ENCODE measurements at regions not wholly inside any gene's neighbourhood (a gene's known extent, or its start where the extent isn't known, plus 50 kb on each side); places are given as distances from the start of the nearest gene placed in this dataset.
A peak's percentile ranks its signal among the peaks of the same experiment; 100 is the strongest.

DNA sequence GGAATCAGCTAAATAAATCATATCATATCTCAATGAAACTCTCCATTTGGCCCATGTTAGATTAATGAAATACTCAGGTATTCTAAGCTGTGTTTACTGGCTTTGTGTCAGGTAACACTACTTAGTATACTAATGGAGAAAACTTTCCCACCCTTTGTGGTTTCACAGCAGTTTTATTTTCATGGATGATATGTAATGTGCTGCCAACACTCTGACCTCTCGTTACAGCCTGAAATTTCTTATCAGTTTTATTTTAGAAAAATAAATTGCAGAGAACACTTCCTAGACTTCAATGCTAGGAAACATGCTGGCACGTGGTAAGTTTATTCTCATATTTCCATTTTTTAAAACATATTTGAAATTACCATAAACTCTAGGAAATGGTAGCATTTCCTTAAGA lies 758.9 kb downstream of the LIG4 start:
- DNase-seq, result no peak

DNA sequence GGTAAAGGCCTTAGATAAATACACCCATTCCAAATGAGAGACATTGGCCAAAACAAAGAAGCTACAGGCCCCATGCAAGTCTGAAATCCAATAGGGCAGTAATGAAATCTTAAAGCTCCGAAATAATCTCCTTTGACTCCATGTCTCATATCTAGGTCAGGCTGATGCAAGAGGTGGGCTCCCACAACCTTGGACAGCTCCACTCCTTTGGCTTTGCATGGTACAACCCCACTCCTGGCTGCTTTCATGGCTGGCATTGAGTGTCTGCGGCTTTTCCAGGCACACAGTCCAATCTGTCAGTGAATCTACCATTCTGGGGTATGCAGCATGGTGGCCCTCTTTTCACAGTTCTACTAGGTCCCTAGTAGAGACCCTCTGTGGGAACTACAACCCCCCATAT lies 762.5 kb downstream of the LIG4 start:
- no peak for DNase-seq

DNA sequence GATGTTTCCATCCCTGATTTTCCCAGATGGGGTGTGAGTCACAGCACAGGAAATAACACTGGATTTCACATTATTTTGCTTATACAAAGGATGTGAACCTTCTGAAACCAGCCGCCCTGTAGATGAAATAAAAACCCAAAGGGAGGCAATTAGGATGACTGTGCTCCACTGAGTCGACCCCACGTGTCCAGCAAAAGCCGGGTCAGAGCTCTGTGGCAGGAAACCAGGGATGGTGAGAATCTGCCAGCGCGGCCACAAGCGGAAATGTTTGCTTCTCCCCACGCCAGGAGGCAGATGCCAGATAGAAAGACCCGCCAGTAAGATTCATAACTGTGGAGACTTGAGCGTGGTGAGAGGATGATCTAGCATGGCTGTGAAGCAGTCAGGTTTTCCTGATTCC lies 764.4 kb downstream of the LIG4 start:
- peak; percentile 13 to 16 for DNase-seq

DNA sequence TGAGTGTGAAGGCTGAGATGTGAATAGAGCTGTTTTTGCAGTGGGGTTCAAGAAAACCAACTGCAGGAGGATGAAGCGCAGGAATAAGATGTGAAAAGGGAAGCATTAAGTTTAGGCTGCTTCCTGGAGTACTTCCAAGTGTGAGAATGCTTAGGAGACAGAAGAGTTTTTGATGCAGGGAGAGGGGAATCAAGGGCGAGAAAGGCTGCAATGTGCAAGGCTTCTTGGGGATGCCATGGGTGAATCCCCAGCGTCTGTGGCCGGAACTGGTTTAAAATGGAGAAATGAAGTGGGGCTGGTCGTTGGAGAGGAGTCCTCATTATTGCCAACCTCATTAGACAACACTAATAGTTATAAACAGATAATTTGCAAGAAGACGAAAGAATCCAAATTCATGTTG lies 764.9 kb downstream of the LIG4 start:
- DNase-seq, result no peak

DNA sequence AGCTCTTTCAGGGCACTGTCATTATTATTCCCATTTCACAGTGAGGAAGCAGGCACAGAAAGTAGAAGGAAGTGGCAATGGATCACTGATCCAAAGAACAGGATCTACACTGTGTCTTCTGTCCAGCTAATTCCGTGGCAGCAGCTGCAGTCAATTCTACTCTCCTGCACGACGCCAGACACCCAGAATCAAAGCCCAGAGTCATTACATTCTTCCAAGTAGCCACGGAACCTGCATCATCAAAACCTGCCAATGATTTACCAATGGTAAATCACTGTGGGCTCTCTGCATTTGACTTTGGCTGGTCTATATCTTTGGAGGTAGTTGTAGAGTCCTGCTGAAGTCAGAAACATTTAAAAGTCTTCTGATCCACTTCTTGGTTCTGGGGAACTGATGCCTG lies 767.7 kb downstream of the LIG4 start:
- no peak for DNase-seq

DNA sequence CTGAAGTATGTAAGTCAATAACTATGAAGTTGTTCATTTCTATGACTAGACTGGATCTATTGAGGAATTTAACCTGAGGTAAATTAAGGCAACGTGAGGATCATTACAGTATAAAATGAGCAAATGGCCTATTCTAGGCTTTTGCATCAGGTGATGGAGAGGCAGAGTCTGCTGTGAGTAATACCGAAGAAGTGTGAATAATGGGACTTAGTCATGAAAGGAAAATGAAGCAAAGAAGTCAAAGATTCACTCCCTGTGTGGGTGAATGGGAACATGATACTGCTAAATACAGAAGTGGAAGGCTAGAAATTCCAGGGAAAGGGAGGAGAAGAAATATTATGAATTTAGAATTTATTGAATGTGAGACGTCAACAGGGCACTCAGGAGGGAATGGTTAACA lies 774.1 kb downstream of the LIG4 start:
- no peak for DNase-seq

DNA sequence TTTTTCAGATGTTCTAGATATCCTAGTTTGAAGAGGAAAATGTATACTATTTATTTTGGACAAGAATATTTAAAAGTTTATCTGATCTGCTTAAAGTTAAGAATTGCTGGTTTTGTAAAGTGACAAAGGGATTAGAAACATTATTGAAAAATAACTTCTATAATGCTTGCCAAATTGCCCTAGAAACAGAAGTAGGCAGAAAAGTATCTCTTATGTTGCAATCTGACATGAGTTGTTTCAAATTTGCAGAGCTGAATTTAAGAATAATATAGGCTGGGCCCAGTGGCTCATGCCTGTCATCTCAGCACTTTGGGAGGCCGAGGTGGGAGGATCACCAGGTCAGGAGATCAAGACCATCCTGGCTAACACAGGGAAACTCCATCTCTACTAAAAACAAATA lies 777.1 kb downstream of the LIG4 start:
- no peak for DNase-seq

DNA sequence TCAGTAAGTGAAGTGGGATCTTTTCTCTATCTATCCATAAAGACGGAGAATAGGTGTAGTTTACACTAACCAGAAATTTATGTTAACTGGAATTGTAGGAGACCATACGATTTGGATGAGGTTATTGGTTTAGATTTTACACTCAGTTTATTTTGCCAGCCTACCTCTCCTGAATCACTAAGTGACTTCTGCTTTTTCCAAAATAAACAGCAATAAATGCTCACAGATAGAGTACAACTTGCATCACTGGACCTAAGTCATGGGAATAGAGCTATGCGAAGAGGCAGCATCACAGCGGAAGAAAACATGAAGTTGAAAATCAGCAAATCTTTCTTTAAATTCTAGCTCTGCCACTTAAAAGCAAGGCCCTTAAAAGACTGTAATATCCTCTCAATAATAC lies 781.0 kb downstream of the LIG4 start:
- no peak for DNase-seq

DNA sequence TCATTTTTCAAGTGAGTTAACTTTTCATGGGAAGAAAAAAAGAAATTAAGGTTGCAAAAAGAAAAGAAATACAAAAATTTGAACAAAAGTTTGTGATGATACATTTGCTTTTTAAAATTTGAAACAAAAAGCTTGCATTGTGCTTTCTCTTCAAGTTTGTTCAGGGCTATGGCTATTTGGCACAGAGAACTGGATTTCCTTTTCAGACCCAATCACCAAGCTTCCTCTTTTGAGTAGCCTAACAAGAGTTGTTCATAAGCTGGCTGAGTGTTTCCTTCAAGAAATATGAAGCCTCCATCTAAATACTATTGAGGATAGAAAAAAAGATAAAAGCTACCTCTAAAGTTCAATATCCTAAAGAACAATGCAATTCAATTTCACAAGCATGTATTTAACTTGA lies 787.8 kb downstream of the LIG4 start:
- no peak for DNase-seq

- no peak for DNase-seq
Measured at GRCh38 chr13:107422421-107422820, 792.9 kb downstream of the LIG4 start.

- DNase-seq, result no peak
Measured at GRCh38 chr13:107421951-107422350, 793.4 kb downstream of the LIG4 start.

- DNase-seq, result no peak
Measured at GRCh38 chr13:107421028-107421427, 794.3 kb downstream of the LIG4 start.

- DNase-seq, result no peak
Measured at GRCh38 chr13:107413005-107413404, 802.3 kb downstream of the LIG4 start.

- DNase-seq, result no peak
Measured at GRCh38 chr13:107407074-107407473, 808.3 kb downstream of the LIG4 start.

DNA sequence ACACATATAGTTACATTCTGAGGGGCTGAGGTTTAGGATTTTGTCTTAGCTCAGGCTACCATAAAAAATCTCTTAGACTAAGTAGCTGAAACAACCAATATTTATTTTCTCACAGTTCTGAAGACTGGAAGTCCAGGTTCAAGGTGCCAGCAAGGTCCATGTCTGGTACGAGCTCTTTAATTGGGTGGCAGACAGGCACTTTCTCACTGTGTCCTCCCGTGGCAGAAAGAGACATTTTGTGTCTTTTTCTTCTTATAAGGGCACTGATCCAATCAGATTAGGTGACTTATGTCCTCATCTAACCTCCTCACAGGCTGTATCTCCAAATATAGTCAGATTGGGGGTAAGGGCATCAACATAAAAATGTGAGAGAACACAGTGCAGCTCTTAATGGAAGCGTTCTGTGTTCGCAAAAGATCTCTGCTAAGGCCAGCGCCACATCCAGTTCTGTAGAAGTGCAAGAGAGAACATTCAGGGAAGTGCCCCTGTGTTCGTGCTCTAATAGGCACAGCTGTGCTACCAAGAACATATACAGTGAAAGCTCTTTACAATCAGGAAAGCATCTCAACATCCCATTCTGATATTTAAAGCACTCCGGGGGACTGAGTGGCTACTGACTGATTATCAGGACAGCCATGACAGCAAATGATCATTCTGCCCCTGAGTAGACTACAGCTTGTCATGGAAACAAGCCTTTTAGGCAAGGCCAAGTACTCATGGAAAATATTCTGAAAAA lies 819.2 kb downstream of the LIG4 start:
- no peak for DNase-seq

- DNase-seq, result no peak
Measured at GRCh38 chr13:107392205-107392604, 823.1 kb downstream of the LIG4 start.

DNA sequence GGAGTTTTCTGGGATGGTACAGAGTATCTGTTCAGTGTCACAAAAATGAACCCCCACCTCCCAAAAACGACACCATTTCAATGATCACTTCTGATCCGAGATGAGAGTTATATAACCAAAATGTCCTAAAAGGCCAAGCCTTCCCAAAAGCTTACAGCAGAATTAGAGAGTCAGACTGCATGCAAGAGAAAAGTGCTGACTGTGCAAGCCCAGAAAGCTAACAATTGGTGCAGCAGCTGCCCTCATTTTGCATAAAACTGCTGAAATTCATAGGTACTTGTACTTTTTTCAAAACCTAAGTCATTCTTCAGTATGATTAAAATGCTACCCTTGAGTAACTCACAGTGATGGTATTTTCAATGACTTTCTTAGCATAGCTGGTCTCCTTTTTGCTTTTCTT lies 819.6 kb upstream of the ARGLU1 start:
- no peak for DNase-seq

DNA sequence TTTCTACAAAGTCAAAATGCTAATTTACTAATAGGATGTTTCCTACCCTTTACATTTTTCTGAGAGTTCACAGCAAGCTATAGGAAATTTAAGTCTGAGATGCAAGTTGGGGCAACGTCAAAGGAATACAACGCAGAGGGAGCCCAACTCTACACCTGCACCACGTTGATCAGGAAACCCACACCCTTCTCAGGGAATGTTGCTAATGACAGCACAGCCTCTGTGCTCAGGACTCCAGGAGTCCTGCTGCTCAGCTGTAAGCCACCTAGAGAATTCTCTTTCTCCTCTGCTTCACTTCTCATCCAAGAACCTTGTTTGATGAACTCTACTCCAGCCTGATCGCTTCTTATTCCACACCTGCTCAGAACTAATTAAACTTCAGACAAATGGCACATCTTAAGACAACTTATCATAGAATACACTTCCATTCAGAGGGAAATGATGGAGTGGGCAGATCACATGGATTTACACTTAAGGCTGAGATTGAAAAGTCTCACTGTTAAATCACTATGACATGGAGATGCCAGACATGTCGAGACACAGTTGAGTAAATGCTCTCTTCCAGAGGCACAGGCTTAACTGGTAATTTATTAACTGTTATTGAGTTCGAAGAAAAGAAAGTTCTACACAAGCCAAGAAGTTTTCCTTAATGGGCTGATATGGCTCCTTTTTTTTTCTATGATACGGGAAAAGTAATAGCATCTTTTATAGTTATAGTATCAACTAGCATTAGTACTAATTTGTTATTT lies 811.6 kb upstream of the ARGLU1 start:
- DNase-seq, result no peak

GRCh38 chr13:107376341-107377125 lies 808.6 kb upstream of the ARGLU1 start:
- DNase-seq, result no peak

DNA sequence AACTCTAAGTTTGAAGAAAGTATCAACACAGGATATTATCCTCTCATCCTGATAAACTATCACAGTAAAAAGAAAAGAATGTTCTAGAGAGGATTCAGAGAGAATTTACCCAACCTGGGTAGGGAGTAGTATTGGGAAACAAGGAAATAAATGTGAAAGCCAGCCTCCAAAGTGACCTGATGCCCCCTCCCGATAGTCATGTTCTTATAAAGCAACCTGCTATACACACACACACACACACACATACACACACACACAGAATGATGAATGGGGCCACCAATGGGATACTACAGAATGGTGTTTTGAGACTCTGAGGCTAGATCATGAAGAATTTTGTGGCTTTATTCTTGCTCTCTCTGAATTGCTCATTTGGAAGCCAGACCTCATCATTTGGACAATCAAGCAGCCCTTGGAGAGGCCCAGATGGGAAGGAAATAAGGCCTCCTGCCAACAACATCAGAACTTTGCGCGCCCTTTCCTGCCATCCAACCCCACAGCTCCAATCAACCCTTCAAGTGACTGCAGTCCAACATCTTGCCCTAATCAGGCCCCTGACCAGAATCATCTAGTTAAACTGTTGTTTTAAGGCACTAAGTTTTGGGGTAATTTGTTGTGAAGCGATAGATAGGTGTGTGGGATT lies 807.9 kb upstream of the ARGLU1 start:
- no peak for DNase-seq

GRCh38 chr13:107374038-107374437 lies 806.1 kb upstream of the ARGLU1 start:
- no peak for DNase-seq

DNA sequence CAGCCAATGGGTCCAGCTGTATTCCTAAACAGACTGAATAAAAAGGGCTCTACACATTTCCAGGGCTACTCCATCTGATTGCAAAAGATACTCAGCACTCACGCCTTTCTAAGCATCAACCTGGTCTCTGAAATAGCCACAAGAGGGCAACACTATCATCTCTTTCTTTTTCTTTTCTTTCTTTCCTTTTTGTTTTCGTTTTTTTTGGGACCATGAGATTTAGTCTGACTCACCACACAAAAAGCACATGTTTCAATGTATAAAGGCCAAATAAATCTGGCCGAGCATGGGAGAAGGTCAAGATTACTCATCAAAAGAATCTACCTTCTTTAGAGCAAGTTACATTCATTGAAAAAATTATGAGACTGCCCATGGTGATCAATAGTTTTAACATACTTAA lies 805.6 kb upstream of the ARGLU1 start:
- no peak for DNase-seq

- DNase-seq, result no peak
Measured at GRCh38 chr13:107370015-107370785, 802.3 kb upstream of the ARGLU1 start.
